Lung (tissue), 11 donors: ENCODE measurements at regions not wholly inside any gene's neighbourhood (a gene's known extent, or its start where the extent isn't known, plus 50 kb on each side); places are given as distances from the start of the nearest gene placed in this dataset.

Source experiments
- ATAC-seq: fragments of 200-7000 bp; cut with Tn5 transposase; one replicate; pipeline ENCODE4 v1.9.1; 2020; ENCODE audit warnings: moderate number of reproducible peaks; ENCODE audit not compliant: insufficient read depth, low FRiP score
- DNase-seq, 3 donors: peaks; one replicate each; pipeline ENCODE4 v3.0.0-alpha.2; 2013 to 2017
- H3K27ac ChIP-seq, 2 donors: one replicate each; pipeline ENCODE4 v1.5.1; 2013; ENCODE audit warnings: mild to moderate bottlenecking in 2 of 2, moderate library complexity in 2 of 2, control low read depth in 1 of 2, inconsistent platforms in 1 of 2, low read depth in 1 of 2, low read length in 1 of 2
- H3K27me3 ChIP-seq, 3 donors: one replicate each; pipeline ENCODE4 v1.5.1; 2013; ENCODE audit warnings: low read length in 2 of 3; ENCODE audit not compliant: control insufficient read depth in 3 of 3, insufficient read depth in 3 of 3
- H3K36me3 ChIP-seq, 4 donors: one replicate each; pipeline ENCODE4 v1.5.1; 2013; ENCODE audit warnings: low read length in 4 of 4, mild to moderate bottlenecking in 1 of 4, moderate library complexity in 1 of 4; ENCODE audit not compliant: control insufficient read depth in 4 of 4, insufficient read depth in 4 of 4
- H3K4me1 ChIP-seq, 5 donors: one replicate each; pipeline ENCODE4 v1.5.1; 2013; ENCODE audit warnings: low read length in 5 of 5, mild to moderate bottlenecking in 2 of 5, moderate library complexity in 1 of 5; ENCODE audit not compliant: control insufficient read depth in 5 of 5, insufficient read depth in 5 of 5
- H3K4me3 ChIP-seq: one replicate; pipeline ENCODE4 v1.5.1; 2013; ENCODE audit warnings: mild to moderate bottlenecking, control low read depth, moderate library complexity
- H3K9ac ChIP-seq, 2 donors: one replicate each; pipeline ENCODE4 v1.5.1; 2013; ENCODE audit warnings: low read length in 2 of 2, control low read depth in 1 of 2; ENCODE audit not compliant: insufficient read depth in 1 of 2
- H3K9me3 ChIP-seq, 4 donors: one replicate each; pipeline ENCODE4 v1.5.1; 2013; ENCODE audit warnings: low read length in 3 of 4, mild to moderate bottlenecking in 1 of 4, moderate library complexity in 1 of 4; ENCODE audit not compliant: control insufficient read depth in 4 of 4, insufficient read depth in 3 of 4
- WGBS, 2 donors: extraction: QIAGEN DNeasy Blood & Tissue Kit; methylation state at CpG; one replicate each; pipeline ENCODE4 v1.1.7; 2013; 5-methylcytosine and 5-hydroxymethylcytosine counted together
- TF ChIP-seq, protein P1 (sequence below): IDR thresholded peaks from 2 replicates; pipeline ENCODE4 v1.5.1; 2012; ENCODE audit warnings: mild to moderate bottlenecking; ENCODE audit errors: control extremely low read depth, extremely low read depth
- donor health status: control.
- donor health status: control.
- donor health status: Bipolar disorder and iron deficiency.
- donor health status: healthy.
- donor health status: DM: yes; HTN: yes; CAD: no.

DNA sequence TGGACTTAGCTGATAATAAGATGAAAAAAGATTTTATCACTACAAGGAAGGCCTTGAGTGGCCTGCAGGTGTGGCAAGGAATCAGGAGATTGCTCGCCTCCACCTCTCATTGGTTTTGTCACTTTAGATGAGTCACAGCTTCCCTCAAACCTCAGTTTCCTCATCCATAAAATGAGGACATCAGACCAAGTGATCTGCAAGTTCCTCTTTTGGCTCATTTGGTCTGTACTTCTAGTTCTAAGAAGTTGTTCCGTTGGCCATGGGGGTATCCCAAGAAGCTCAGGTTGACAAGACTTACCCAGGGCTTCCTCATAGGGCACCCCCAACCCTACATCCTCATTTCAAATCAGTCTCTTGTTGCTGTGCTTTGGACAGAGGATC is 254.1 kb downstream of the UACA start:
- ATAC-seq (peak; percentile 19), DNase-seq (no peak)
- H3K9ac ChIP-seq, result no peak overlapping the region
- no peak overlapping the region for H3K4me3 ChIP-seq
- H3K36me3 ChIP-seq, result no peaks in the 10 kb centered on the region
- 13 to 51% methylated on average over 2 of the region's 2 CpGs for WGBS, 2 donors
- TF ChIP-seq, protein P1, sequence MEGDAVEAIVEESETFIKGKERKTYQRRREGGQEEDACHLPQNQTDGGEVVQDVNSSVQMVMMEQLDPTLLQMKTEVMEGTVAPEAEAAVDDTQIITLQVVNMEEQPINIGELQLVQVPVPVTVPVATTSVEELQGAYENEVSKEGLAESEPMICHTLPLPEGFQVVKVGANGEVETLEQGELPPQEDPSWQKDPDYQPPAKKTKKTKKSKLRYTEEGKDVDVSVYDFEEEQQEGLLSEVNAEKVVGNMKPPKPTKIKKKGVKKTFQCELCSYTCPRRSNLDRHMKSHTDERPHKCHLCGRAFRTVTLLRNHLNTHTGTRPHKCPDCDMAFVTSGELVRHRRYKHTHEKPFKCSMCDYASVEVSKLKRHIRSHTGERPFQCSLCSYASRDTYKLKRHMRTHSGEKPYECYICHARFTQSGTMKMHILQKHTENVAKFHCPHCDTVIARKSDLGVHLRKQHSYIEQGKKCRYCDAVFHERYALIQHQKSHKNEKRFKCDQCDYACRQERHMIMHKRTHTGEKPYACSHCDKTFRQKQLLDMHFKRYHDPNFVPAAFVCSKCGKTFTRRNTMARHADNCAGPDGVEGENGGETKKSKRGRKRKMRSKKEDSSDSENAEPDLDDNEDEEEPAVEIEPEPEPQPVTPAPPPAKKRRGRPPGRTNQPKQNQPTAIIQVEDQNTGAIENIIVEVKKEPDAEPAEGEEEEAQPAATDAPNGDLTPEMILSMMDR, result no peak
- peaks cover 0 to 12% (median 4%) of the 10 kb centered on the region in 4 donors for H3K9me3 ChIP-seq
- H3K27ac ChIP-seq, result peak overlapping the region in 1 of 2 donors; percentile 49
- H3K27me3 ChIP-seq, result no peaks in the 10 kb centered on the region
- peaks cover 0 to 14% (median 3%) of the 10 kb centered on the region in 5 donors for H3K4me1 ChIP-seq

DNA sequence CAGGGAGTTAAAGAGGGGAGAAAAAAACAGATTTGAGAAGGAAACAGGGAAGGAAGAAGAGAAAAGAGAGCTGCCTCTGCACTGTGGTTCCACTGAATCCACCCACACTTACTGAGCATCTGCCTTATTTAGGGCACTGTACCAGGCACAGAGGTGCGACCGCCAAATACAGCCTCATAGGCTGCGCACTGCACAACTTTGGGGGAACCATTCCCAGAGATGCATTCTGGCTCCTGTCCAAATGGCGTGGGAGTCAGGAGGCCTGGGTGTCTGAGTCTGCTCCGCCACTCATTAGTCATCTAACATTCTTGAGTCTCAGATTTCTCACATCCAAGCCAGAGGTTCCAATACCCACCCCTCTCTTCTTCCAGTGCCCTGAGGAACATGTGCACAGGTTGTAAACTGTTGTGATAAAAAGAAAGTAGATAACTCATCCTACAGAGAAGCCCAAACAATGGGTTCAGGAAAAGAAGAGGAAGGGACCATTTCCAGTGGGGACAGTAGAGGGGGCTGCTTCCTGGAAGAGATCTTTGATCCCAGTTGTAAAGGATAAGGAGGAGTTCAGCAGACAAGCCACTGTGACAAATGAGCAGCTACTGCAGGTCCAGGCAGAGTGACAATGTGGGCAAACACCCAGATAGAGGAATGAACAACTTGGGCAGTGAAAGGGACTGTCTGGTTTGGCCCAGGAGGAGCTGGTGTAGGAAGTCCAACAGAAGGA is 254.6 kb downstream of the UACA start:
- 43 to 68% methylated on average over 5 of the region's 5 CpGs for WGBS, 2 donors
- peak overlapping the region in 1 of 2 donors; percentile 49 for H3K27ac ChIP-seq
- H3K36me3 ChIP-seq, result no peaks in the 10 kb centered on the region
- H3K4me3 ChIP-seq, result no peak overlapping the region
- H3K9ac ChIP-seq, result no peak overlapping the region
- ATAC-seq (no peak), DNase-seq (no peak)
- peaks cover 0 to 12% (median 4%) of the 10 kb centered on the region in 4 donors for H3K9me3 ChIP-seq
- H3K27me3 ChIP-seq, result no peaks in the 10 kb centered on the region
- H3K4me1 ChIP-seq, result peaks cover 0 to 18% (median 3%) of the 10 kb centered on the region in 5 donors
- TF ChIP-seq, protein P1, result no peak

DNA sequence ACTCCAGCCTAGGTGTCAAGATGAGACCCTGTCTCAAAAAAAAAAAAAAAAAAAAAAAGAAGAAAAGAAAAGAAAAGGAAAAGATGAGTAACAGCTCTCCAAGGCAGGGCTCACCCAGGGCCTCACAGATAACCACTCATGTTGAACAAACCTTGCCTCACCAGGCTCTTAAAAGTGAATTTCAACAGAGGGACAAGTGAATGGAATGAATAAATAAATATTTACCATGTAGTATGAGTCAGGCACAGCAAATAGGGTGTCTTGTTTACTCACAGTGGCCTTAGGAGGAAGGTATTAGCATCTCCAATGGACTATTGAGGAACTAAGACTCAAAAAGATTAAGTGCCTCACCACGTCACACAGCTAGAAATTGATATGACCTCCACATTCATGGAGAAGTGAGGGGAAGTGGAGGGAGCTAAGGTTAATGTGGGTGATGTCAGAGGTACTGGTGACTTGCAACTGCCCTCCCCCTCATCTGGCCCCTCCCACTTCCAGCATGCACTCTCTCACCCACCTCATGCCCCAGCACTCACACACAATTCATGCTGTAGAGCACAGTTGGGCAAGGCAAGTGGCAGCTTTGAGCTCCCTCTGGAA is 255.5 kb downstream of the UACA start:
- TF ChIP-seq, protein P1, result no peak
- WGBS, 2 donors, result 26 to 49% methylated on average over 1 of the region's 1 CpG
- H3K27ac ChIP-seq, result no peak overlapping the region
- H3K4me1 ChIP-seq, result peaks cover 0 to 20% (median 3%) of the 10 kb centered on the region in 5 donors
- H3K27me3 ChIP-seq, result no peaks in the 10 kb centered on the region
- DNase-seq (no peak), ATAC-seq (peak; percentile 20)
- no peak overlapping the region for H3K4me3 ChIP-seq
- no peak overlapping the region for H3K9ac ChIP-seq
- H3K36me3 ChIP-seq, result no peaks in the 10 kb centered on the region
- peaks cover 0 to 12% (median 4%) of the 10 kb centered on the region in 4 donors for H3K9me3 ChIP-seq
